HFFc6 (cell line): ENCODE measurements at regions not wholly inside any gene's neighbourhood (a gene's known extent, or its start where the extent isn't known, plus 50 kb on each side); places are given as distances from the start of the nearest gene placed in this dataset.

Source experiments
- DNase-seq: peaks from one replicate; pipeline ENCODE4 v3.0.0-alpha.2; 2018
- H3K27ac Mint-ChIP-seq: 2 replicates; pipeline ENCODE4 v1.8.0; 2020; ENCODE audit warnings: mild to moderate bottlenecking, mixed read lengths
- H3K27me3 Mint-ChIP-seq: 2 replicates; pipeline ENCODE4 v1.8.0; 2021; ENCODE audit warnings: mild to moderate bottlenecking, moderate library complexity, mixed read lengths; ENCODE audit not compliant: insufficient read depth
- H3K36me3 Mint-ChIP-seq: 2 replicates; pipeline ENCODE4 v1.8.0; 2021; ENCODE audit warnings: low read depth, mixed read lengths
- H3K4me1 Mint-ChIP-seq: 2 replicates; pipeline ENCODE4 v1.8.0; 2020; ENCODE audit warnings: low read depth, mixed read lengths
- H3K4me3 Mint-ChIP-seq: 2 replicates; pipeline ENCODE4 v1.8.0; 2020; ENCODE audit warnings: mild to moderate bottlenecking, moderate library complexity, mixed read lengths
- H3K9me3 Mint-ChIP-seq: 2 replicates; pipeline ENCODE4 v1.8.0; 2020; ENCODE audit warnings: mild to moderate bottlenecking, mixed read lengths
- TF ChIP-seq, protein P1 (sequence below): fragments of 200-600 bp; sonication (generic); IDR thresholded peaks from 2 replicates; pipeline ENCODE4 v1.5.0; 2021; ENCODE audit warnings: antibody characterized with exemption, mild to moderate bottlenecking

DNA sequence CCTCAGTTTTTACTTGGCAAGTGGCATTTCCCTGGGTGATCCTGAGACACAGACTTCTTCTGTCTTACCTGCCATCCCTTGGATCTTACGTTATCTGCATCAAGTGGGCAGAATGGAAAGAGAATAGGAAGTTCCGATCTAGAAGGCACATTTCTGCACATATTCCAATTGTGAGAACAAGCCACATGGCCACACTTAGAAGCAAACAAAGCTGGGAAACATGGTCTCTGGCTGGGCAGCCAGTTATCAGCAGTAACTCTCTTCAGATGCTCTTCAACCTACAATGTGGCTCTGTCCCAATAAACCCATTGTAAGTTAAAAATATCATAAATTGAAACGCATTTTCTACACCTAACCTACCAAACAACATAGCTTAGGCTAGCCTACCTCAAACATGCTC lies 67.3 kb upstream of the CCN6 start:
- DNase-seq = no peak
- no peaks in the 10 kb centered on the region for H3K27me3 Mint-ChIP-seq
- H3K36me3 Mint-ChIP-seq = no peaks in the 10 kb centered on the region
- H3K9me3 Mint-ChIP-seq = no peaks in the 10 kb centered on the region
- TF ChIP-seq, protein P1, sequence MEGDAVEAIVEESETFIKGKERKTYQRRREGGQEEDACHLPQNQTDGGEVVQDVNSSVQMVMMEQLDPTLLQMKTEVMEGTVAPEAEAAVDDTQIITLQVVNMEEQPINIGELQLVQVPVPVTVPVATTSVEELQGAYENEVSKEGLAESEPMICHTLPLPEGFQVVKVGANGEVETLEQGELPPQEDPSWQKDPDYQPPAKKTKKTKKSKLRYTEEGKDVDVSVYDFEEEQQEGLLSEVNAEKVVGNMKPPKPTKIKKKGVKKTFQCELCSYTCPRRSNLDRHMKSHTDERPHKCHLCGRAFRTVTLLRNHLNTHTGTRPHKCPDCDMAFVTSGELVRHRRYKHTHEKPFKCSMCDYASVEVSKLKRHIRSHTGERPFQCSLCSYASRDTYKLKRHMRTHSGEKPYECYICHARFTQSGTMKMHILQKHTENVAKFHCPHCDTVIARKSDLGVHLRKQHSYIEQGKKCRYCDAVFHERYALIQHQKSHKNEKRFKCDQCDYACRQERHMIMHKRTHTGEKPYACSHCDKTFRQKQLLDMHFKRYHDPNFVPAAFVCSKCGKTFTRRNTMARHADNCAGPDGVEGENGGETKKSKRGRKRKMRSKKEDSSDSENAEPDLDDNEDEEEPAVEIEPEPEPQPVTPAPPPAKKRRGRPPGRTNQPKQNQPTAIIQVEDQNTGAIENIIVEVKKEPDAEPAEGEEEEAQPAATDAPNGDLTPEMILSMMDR = no peak
- peak overlapping the region; percentile 90; the same call in 1 of the 2 replicates for H3K27ac Mint-ChIP-seq
- H3K4me3 Mint-ChIP-seq = no peak overlapping the region
- H3K4me1 Mint-ChIP-seq = peaks cover 33% of the 10 kb centered on the region

DNA sequence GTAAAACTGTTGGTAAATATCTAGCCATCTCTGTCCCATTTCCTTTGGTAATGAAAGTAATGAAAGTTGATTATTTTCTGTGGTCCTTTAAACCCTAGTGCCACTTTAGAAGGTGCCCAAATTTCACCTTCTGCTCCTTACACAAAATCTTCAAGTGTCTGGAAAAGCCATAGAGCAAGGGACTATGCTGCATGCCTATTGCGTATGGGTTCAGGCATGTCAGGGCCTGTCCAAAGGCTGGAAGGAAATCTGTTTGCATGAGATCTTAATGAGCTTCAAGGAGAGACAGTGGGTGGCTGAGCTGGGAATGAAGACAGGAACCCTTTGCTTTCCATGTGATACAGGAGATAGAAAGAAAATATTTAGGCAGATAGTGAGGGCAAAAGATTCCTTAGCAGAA lies 66.6 kb upstream of the CCN6 start:
- no peaks in the 10 kb centered on the region for H3K36me3 Mint-ChIP-seq
- no peaks in the 10 kb centered on the region for H3K9me3 Mint-ChIP-seq
- H3K4me3 Mint-ChIP-seq = no peak overlapping the region
- H3K27me3 Mint-ChIP-seq = no peaks in the 10 kb centered on the region
- peak overlapping the region; percentile 7; the same call in 1 of the 2 replicates for H3K27ac Mint-ChIP-seq
- no peak for DNase-seq
- H3K4me1 Mint-ChIP-seq = peaks cover 36% of the 10 kb centered on the region
- TF ChIP-seq, protein P1 = no peak

DNA sequence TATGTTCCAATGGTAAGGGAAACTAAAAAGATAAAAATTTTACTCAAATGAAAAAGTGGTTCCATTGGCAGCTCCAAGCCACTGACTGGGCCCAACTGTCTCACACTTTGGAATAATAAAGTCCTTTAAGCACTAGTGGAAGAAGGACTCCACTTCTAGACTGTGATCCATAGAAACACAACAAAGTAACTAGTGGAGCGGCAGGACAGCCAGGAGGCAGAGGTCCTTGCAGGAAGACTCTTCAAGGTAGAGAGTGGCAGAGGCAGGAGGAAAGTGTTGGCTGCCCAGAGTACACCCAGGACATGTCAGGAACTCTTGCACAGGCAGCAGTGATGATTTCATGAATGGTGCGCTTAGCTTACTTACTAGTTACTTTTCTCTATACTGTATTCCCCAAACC lies 65.0 kb upstream of the CCN6 start:
- DNase-seq = no peak
- no peak overlapping the region for H3K27ac Mint-ChIP-seq
- peaks cover 52% of the 10 kb centered on the region for H3K4me1 Mint-ChIP-seq
- H3K4me3 Mint-ChIP-seq = no peak overlapping the region
- H3K9me3 Mint-ChIP-seq = no peaks in the 10 kb centered on the region
- TF ChIP-seq, protein P1 = no peak
- no peaks in the 10 kb centered on the region for H3K36me3 Mint-ChIP-seq
- H3K27me3 Mint-ChIP-seq = no peaks in the 10 kb centered on the region

DNA sequence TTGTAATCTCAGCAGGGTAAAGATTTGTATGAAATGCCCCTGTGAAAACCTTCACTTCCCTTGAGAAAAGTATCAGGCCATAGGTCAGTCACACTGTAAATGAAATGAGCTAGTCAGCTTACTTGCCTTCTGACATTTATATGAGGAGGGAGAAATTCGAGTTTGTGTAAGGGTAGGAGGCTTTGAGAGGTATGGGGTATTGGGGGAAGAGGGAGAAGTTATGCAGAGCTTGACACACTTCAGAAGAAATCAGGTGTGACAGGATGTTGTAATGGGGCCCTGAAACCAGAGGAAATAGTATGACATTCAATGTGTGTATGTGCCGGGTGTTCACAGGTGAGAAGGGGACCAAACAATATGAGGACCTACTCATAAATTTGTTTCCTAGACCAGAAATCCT lies 64.2 kb upstream of the CCN6 start:
- TF ChIP-seq, protein P1 = no peak
- Mint-ChIP-seq H3K27me3 (no peaks in the 10 kb centered on the region), H3K4me1 (peaks cover 53% of the 10 kb centered on the region), H3K27ac (no peak overlapping the region), H3K36me3 (no peaks in the 10 kb centered on the region), H3K4me3 (no peak overlapping the region), H3K9me3 (no peaks in the 10 kb centered on the region)
- DNase-seq = no peak

DNA sequence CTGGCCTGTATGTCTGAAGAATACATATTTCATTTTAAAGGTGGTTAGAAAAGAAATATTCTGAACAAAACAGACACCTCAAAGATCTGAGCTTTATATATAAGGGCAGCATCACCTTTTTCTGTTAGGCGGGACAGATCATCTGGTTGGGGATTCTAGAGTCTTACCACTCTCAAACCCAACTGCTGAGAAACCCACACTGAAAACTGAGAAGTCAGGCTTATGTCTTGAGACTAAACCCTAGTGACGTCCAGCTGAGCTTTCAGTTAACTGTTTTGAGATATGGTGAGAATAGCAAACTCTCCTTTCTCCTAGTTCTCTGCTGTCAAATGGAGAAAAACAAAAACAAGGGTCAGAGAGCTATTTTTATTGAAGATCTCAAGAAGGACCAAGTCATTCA lies 63.7 kb upstream of the CCN6 start:
- Mint-ChIP-seq H3K4me3 (no peak overlapping the region), H3K27ac (no peak overlapping the region), H3K4me1 (peaks cover 53% of the 10 kb centered on the region), H3K36me3 (no peaks in the 10 kb centered on the region), H3K27me3 (no peaks in the 10 kb centered on the region), H3K9me3 (no peaks in the 10 kb centered on the region)
- DNase-seq = no peak
- TF ChIP-seq, protein P1 = no peak

DNA sequence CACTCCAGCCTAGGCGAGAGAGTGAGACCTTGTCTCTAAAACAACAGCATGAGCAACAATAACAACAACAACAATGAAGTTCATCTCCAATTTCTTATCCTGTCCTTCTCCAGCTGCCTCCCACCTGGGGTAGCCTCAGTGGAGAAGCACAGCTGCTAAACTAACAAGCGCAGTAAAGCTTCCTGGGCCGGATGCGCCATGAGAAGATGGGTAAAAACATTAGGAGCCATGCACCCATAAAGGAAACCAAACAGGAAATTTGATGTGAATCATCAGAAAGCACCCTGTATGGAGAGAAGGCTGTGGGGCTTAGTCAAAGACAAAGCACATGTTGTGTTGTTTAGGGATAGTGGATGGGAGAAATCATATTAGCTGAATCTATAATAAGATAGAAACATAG lies 61.1 kb upstream of the CCN6 start:
- TF ChIP-seq, protein P1 = no peak
- no peaks in the 10 kb centered on the region for H3K36me3 Mint-ChIP-seq
- no peaks in the 10 kb centered on the region; the same call in 1 of the 2 replicates for H3K27me3 Mint-ChIP-seq
- DNase-seq = no peak
- no peaks in the 10 kb centered on the region for H3K9me3 Mint-ChIP-seq
- H3K4me3 Mint-ChIP-seq = no peak overlapping the region
- H3K27ac Mint-ChIP-seq = peak overlapping the region; percentile 20
- peaks cover 53% of the 10 kb centered on the region for H3K4me1 Mint-ChIP-seq
